ENCODE measurements at regions not wholly inside any gene's neighbourhood (a gene's known extent, or its start where the extent isn't known, plus 50 kb on each side); places are given as distances from the start of the nearest gene placed in this dataset.

DNA sequence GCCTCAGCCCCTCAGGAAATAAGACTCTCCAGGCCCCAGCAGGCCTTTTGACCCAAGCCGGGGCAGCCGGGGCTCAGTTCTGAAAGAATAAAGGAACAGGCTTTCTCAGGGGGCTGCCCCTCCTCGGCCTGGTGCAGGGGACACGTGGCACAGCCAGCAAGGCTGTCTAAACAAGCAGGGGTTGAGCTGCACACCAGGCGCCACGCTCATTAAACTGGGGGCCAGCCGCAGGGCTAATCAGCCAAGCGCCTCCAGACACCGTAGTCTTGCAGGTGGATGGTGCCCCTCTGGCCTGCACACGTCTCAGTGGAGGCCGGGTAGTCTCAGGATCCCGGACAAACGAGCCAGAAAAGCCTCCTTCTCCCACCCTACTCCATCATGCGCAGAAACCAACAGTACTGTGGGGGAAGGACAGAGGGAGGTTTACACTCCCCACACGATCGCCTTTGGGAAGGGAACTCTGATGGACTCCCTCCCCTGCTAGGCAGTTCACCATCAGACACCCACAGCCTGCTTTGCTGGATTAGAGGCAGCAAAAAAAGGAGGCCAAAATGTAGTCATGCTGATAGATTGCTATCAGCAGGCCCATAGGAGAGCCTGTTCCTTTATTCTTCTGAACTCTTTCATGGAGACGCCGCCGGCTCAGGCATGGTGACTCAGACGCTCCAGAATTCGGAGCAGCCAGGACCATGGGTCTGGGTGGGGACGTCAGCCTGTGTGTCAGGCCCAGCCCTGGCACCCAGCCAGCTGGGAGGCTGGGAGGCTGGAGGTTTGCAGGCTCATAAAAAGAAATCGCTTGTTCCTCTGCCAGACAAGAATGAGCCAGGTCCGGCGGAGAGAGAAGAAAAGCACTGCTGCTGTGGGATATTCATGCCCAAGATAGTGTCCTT is 342.4 kb downstream of the BCOR start:
- Histone ChIP-seq H3K9ac (ENCODE audit: low read length) (no peak overlapping the region), H3K79me2 (ENCODE audit: insufficient read depth, low read length) (no peaks in the 10 kb centered on the region), H2AFZ (ENCODE audit: low read depth, low read length, severe bottlenecking) (no peak overlapping the region), H3F3A (ENCODE audit: insufficient read depth) (no peaks in the 10 kb centered on the region), H4K20me1 (ENCODE audit: low read depth, low read length) (no peaks in the 10 kb centered on the region), H3K4me2 (ENCODE audit: low read depth, low read length, poor library complexity, severe bottlenecking) (no peak overlapping the region), H3K27me3 (ENCODE audit: low read length) (no peaks in the 10 kb centered on the region), H3K9me2 (replicated peaks; ENCODE audit: insufficient read depth, low read length) (no peaks in the 10 kb centered on the region), H3K4me3 (ENCODE audit: insufficient read depth, low read length, poor library complexity, severe bottlenecking) (no peak overlapping the region), H3K9me3 (ENCODE audit: insufficient read depth, low read length) (no peaks in the 10 kb centered on the region), H3K27ac (ENCODE audit: low read depth, low read length) (no peak overlapping the region), H3K36me3 (ENCODE audit: low read length) (no peaks in the 10 kb centered on the region)
- no peak for TF ChIP-seq EZH2phosphoT487 (conservative IDR thresholded peaks at IDR 0.05; ENCODE audit: low read length)
- TF ChIP-seq, protein P1, sequence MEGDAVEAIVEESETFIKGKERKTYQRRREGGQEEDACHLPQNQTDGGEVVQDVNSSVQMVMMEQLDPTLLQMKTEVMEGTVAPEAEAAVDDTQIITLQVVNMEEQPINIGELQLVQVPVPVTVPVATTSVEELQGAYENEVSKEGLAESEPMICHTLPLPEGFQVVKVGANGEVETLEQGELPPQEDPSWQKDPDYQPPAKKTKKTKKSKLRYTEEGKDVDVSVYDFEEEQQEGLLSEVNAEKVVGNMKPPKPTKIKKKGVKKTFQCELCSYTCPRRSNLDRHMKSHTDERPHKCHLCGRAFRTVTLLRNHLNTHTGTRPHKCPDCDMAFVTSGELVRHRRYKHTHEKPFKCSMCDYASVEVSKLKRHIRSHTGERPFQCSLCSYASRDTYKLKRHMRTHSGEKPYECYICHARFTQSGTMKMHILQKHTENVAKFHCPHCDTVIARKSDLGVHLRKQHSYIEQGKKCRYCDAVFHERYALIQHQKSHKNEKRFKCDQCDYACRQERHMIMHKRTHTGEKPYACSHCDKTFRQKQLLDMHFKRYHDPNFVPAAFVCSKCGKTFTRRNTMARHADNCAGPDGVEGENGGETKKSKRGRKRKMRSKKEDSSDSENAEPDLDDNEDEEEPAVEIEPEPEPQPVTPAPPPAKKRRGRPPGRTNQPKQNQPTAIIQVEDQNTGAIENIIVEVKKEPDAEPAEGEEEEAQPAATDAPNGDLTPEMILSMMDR (IDR thresholded peaks at IDR 0.05; ENCODE audit: insufficient read depth, low read length, poor library complexity, severe bottlenecking) = no peak

DNA sequence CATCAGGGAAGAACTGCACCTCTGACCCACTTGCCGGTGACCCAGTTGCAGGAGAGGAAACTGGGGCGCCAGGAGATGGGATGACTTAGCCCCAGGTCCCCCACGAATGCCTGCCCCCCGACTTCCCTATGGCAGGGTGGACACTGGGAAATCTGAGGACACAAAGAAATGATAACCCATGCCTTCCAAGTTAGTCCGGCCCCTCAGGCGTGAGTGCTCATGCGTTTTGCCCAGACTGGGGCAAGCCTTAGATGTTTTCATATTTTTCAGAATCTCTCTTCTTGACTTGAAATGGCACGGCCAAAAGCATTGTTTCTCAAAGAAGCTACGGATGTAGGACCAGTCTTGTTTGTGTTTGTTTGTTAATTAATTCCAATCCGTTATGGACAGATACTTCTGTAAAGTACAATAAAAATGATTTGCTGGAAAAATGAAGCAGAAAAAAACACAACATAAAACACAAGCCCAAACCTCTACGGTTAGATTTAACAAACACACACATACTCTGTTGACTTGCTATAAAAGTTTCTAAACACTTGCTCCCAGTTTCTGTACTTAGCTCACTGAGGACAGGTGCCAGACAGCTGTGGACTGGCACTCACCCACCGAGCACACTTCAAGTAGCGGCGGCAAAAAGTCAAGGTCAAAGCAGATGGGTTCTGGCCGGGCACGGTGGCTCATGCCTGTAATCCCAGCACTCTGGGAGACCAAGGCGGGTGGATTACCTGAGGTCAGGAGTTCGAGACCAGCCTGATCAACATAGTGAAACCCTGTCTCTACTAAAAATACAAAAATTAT is 341.5 kb downstream of the BCOR start:
- Histone ChIP-seq H3K27me3 (ENCODE audit: low read length) (no peaks in the 10 kb centered on the region), H4K20me1 (ENCODE audit: low read depth, low read length) (no peaks in the 10 kb centered on the region), H3K4me3 (ENCODE audit: insufficient read depth, low read length, poor library complexity, severe bottlenecking) (no peak overlapping the region), H3F3A (ENCODE audit: insufficient read depth) (no peaks in the 10 kb centered on the region), H2AFZ (ENCODE audit: low read depth, low read length, severe bottlenecking) (no peak overlapping the region), H3K9ac (ENCODE audit: low read length) (no peak overlapping the region), H3K9me2 (replicated peaks; ENCODE audit: insufficient read depth, low read length) (no peaks in the 10 kb centered on the region), H3K27ac (ENCODE audit: low read depth, low read length) (no peak overlapping the region), H3K4me2 (ENCODE audit: low read depth, low read length, poor library complexity, severe bottlenecking) (no peak overlapping the region), H3K9me3 (ENCODE audit: insufficient read depth, low read length) (no peaks in the 10 kb centered on the region), H3K36me3 (ENCODE audit: low read length) (no peaks in the 10 kb centered on the region), H3K79me2 (ENCODE audit: insufficient read depth, low read length) (no peaks in the 10 kb centered on the region)
- no peak for TF ChIP-seq EZH2phosphoT487 (conservative IDR thresholded peaks at IDR 0.05; ENCODE audit: low read length)
- TF ChIP-seq, protein P1 (IDR thresholded peaks at IDR 0.05; ENCODE audit: insufficient read depth, low read length, poor library complexity, severe bottlenecking) = no peak

DNA sequence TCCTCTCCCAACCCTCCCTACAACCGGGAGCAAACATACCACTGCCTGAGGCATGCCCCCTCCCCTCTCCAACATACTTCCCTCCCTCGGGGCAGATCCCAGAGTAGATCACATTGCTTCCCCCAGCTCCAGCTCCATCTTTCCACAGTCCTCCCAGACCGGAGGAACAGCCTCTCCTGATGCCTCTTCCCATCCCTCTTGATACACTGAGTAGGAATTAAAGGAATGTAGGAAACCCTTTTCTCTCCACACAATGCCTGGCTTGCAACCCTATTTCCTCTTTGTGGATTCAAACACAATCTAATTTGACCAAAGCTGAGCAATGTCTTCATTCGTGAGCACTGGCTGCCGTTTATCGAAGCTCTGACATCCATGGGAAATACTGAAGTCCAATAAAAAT is 339.8 kb downstream of the BCOR start:
- H2AFZ ChIP-seq (ENCODE audit: low read depth, low read length, severe bottlenecking) = no peak overlapping the region
- H3K79me2 ChIP-seq (ENCODE audit: insufficient read depth, low read length) = no peaks in the 10 kb centered on the region
- no peak overlapping the region for H3K4me2 ChIP-seq (ENCODE audit: low read depth, low read length, poor library complexity, severe bottlenecking)
- H3K27ac ChIP-seq (ENCODE audit: low read depth, low read length) = no peak overlapping the region
- H3K9ac ChIP-seq (ENCODE audit: low read length) = no peak overlapping the region
- H3K36me3 ChIP-seq (ENCODE audit: low read length) = no peaks in the 10 kb centered on the region
- no peaks in the 10 kb centered on the region for H3K9me2 ChIP-seq (replicated peaks; ENCODE audit: insufficient read depth, low read length)
- H3K9me3 ChIP-seq (ENCODE audit: insufficient read depth, low read length) = no peaks in the 10 kb centered on the region
- no peak overlapping the region for H3K4me3 ChIP-seq (ENCODE audit: insufficient read depth, low read length, poor library complexity, severe bottlenecking)
- no peaks in the 10 kb centered on the region for H3F3A ChIP-seq (ENCODE audit: insufficient read depth)
- H3K27me3 ChIP-seq (ENCODE audit: low read length) = no peaks in the 10 kb centered on the region
- no peak for TF ChIP-seq EZH2phosphoT487 (conservative IDR thresholded peaks at IDR 0.05; ENCODE audit: low read length)
- TF ChIP-seq, protein P1 (IDR thresholded peaks at IDR 0.05; ENCODE audit: insufficient read depth, low read length, poor library complexity, severe bottlenecking) = no peak
- no peaks in the 10 kb centered on the region for H4K20me1 ChIP-seq (ENCODE audit: low read depth, low read length)
